Activated naive CD4-positive, alpha-beta T cell treated with anti-CD3 and anti-CD28 coated beads for 36 hours (primary cell): ENCODE measurements at regions not wholly inside any gene's neighbourhood (a gene's known extent, or its start where the extent isn't known, plus 50 kb on each side); places are given as distances from the start of the nearest gene placed in this dataset.
A peak's percentile ranks its signal among the peaks of the same experiment; 100 is the strongest.
"Not testable (repeated sequence)": the region's sequence is repeated elsewhere in the genome, so short reads cannot be mapped to it uniquely, and the experiment has no call there.

Source experiments
- CTCF ChIA-PET: fragments of 350-600 bp; sonication (Branson Sonifier 250); formaldehyde crosslinking; loops from one replicate; lab custom pipeline; 2021; ENCODE audit warnings: antibody characterized with exemption; lab: Charles Lee
- DNase-seq: peaks from one replicate; pipeline ENCODE4 v3.0.0-alpha.2; 2020
- H3K27ac Mint-ChIP-seq: one replicate; pipeline ENCODE4 v1.8.0; 2021; ENCODE audit warnings: mild to moderate bottlenecking, mixed read lengths
- H3K27me3 Mint-ChIP-seq: one replicate; pipeline ENCODE4 v1.8.0; 2021; ENCODE audit warnings: low read depth, mixed read lengths
- H3K36me3 Mint-ChIP-seq: one replicate; pipeline ENCODE4 v1.8.0; 2021; ENCODE audit warnings: low read depth, mixed read lengths
- H3K4me1 Mint-ChIP-seq: one replicate; pipeline ENCODE4 v1.8.0; 2021; ENCODE audit warnings: low read depth, mixed read lengths
- H3K4me3 Mint-ChIP-seq: one replicate; pipeline ENCODE4 v1.8.0; 2021; ENCODE audit warnings: mild to moderate bottlenecking, moderate library complexity, mixed read lengths
- H3K9me3 Mint-ChIP-seq: one replicate; pipeline ENCODE4 v1.8.0; 2021; ENCODE audit warnings: mixed read lengths
- intact Hi-C: fragments of 100-400 bp; cut with micrococcal nuclease; formaldehyde crosslinking; loops from one replicate; pipeline ENCODE4 v1.15.1; 2023

GRCh38 chrX:132302687-132303086 lies 83.4 kb upstream of the RAP2C start:
- CTCF ChIA-PET, H3K27ac Mint-ChIP-seq, H3K36me3 Mint-ChIP-seq, intact Hi-C loops, H3K9me3 Mint-ChIP-seq, H3K4me1 Mint-ChIP-seq, DNase-seq, H3K27me3 Mint-ChIP-seq, H3K4me3 Mint-ChIP-seq: not testable (repeated sequence)

- DNase-seq = no peak
- Mint-ChIP-seq H3K9me3 (no peaks in the 10 kb centered on the region), H3K27ac (no peak overlapping the region), H3K4me1 (peaks cover 3% of the 10 kb centered on the region), H3K36me3 (no peaks in the 10 kb centered on the region), H3K27me3 (no peaks in the 10 kb centered on the region), H3K4me3 (no peak overlapping the region)
- CTCF ChIA-PET = interaction anchor here (5.0 kb wide), 1 partner anchor 319 kb away, joined by 45 read pairs; no protein-coding TSS in a partner anchor
- intact Hi-C loops = loop anchor here (2.0 to 5.0 kb wide), 3 partner anchors 202 to 337 kb away; no protein-coding TSS in a partner anchor
Observed at GRCh38 chrX:132294776-132295495, 75.7 kb upstream of the RAP2C start.

- no peaks in the 10 kb centered on the region for H3K9me3 Mint-ChIP-seq
- peaks cover 3% of the 10 kb centered on the region for H3K4me1 Mint-ChIP-seq
- no peak for DNase-seq
- H3K27me3 Mint-ChIP-seq = no peaks in the 10 kb centered on the region
- H3K27ac Mint-ChIP-seq = no peak overlapping the region
- CTCF ChIA-PET = interaction anchor here (1.5 to 5.0 kb wide), 4 partner anchors 68 to 453 kb away, joined by 4 to 45 read pairs (median 8); no protein-coding TSS in a partner anchor
- intact Hi-C loops = loop anchor here (2.0 to 5.0 kb wide), 3 partner anchors 201 to 338 kb away; no protein-coding TSS in a partner anchor
- H3K36me3 Mint-ChIP-seq = no peaks in the 10 kb centered on the region
- no peak overlapping the region for H3K4me3 Mint-ChIP-seq
Observed at GRCh38 chrX:132294192-132294591, 74.9 kb upstream of the RAP2C start.

GRCh38 chrX:132292793-132293192 lies 73.5 kb upstream of the RAP2C start:
- intact Hi-C loops = loop anchor here (1.0 to 5.0 kb wide), 8 partner anchors 66 to 464 kb away; no protein-coding TSS in a partner anchor
- H3K4me1 Mint-ChIP-seq = peaks cover 3% of the 10 kb centered on the region
- no peaks in the 10 kb centered on the region for H3K36me3 Mint-ChIP-seq
- no peaks in the 10 kb centered on the region for H3K27me3 Mint-ChIP-seq
- peak; percentile 33 for DNase-seq
- CTCF ChIA-PET = interaction anchor here (0.6 to 5.0 kb wide), 24 partner anchors 11 to 462 kb away, joined by 3 to 45 read pairs (median 3); no protein-coding TSS in a partner anchor
- H3K4me3 Mint-ChIP-seq = no peak overlapping the region
- H3K27ac Mint-ChIP-seq = no peak overlapping the region
- no peaks in the 10 kb centered on the region for H3K9me3 Mint-ChIP-seq

- no peaks in the 10 kb centered on the region for H3K9me3 Mint-ChIP-seq
- no peak overlapping the region for H3K4me3 Mint-ChIP-seq
- intact Hi-C loops = no loop called here
- no peak overlapping the region for H3K27ac Mint-ChIP-seq
- no peaks in the 10 kb centered on the region for H3K4me1 Mint-ChIP-seq
- CTCF ChIA-PET = no interaction called here
- H3K27me3 Mint-ChIP-seq = no peaks in the 10 kb centered on the region
- DNase-seq = no peak
- H3K36me3 Mint-ChIP-seq = no peaks in the 10 kb centered on the region
Observed at GRCh38 chrX:132277953-132278614, 58.8 kb upstream of the RAP2C start.

- CTCF ChIA-PET = no interaction called here
- H3K27ac Mint-ChIP-seq = no peak overlapping the region
- H3K36me3 Mint-ChIP-seq = no peaks in the 10 kb centered on the region
- H3K4me1 Mint-ChIP-seq = peaks cover 5% of the 10 kb centered on the region
- H3K9me3 Mint-ChIP-seq = no peaks in the 10 kb centered on the region
- intact Hi-C loops = no loop called here
- H3K27me3 Mint-ChIP-seq = no peaks in the 10 kb centered on the region
- no peak for DNase-seq
- no peak overlapping the region for H3K4me3 Mint-ChIP-seq
Observed at GRCh38 chrX:132272826-132273225, 53.6 kb upstream of the RAP2C start.

- CTCF ChIA-PET = no interaction called here
- H3K4me3 Mint-ChIP-seq = no peak overlapping the region
- peaks cover 11% of the 10 kb centered on the region for H3K4me1 Mint-ChIP-seq
- no peak overlapping the region for H3K27ac Mint-ChIP-seq
- H3K36me3 Mint-ChIP-seq = no peaks in the 10 kb centered on the region
- intact Hi-C loops = no loop called here
- no peaks in the 10 kb centered on the region for H3K27me3 Mint-ChIP-seq
- no peak for DNase-seq
- no peaks in the 10 kb centered on the region for H3K9me3 Mint-ChIP-seq
Observed at GRCh38 chrX:132271311-132271778, 52.1 kb upstream of the RAP2C start.

GRCh38 chrX:132270699-132271098 lies 51.5 kb upstream of the RAP2C start:
- no peaks in the 10 kb centered on the region for H3K9me3 Mint-ChIP-seq
- intact Hi-C loops = no loop called here
- no peak overlapping the region for H3K27ac Mint-ChIP-seq
- no peak overlapping the region for H3K4me3 Mint-ChIP-seq
- peaks cover 11% of the 10 kb centered on the region for H3K4me1 Mint-ChIP-seq
- DNase-seq = no peak
- H3K27me3 Mint-ChIP-seq = no peaks in the 10 kb centered on the region
- CTCF ChIA-PET = no interaction called here
- no peaks in the 10 kb centered on the region for H3K36me3 Mint-ChIP-seq

GRCh38 chrX:132270021-132270420 lies 50.8 kb upstream of the RAP2C start:
- Mint-ChIP-seq H3K9me3 (no peaks in the 10 kb centered on the region), H3K27ac (no peak overlapping the region), H3K27me3 (no peaks in the 10 kb centered on the region), H3K4me1 (peaks cover 11% of the 10 kb centered on the region), H3K4me3 (no peak overlapping the region), H3K36me3 (no peaks in the 10 kb centered on the region)
- intact Hi-C loops = no loop called here
- no peak for DNase-seq
- CTCF ChIA-PET = no interaction called here
